BJ (cell line): ENCODE measurements at regions not wholly inside any gene's neighbourhood (a gene's known extent, or its start where the extent isn't known, plus 50 kb on each side); places are given as distances from the start of the nearest gene placed in this dataset.

Source experiments
- CTCF ChIA-PET: fragments of 350-600 bp; formaldehyde crosslinking; extraction: SDS; loops from one replicate; lab custom pipeline; 2021; ENCODE audit warnings: antibody characterized with exemption, inconsistent platforms; lab: Yijun Ruan, JAX
- POLR2A ChIA-PET: fragments of 300-600 bp; sonication (Branson Sonifier 250); formaldehyde crosslinking; extraction: SDS; loops from one replicate; lab custom pipeline; 2021; ENCODE audit warnings: antibody characterized with exemption; lab: Charles Lee
- DNase-seq: peaks from one replicate; pipeline ENCODE4 v3.0.0-alpha.2; 2011; ENCODE audit warnings: low read depth
- H3K27me3 ChIP-seq: 2 replicates; pipeline ENCODE4 v1.6.0; 2011; ENCODE audit warnings: low read length; ENCODE audit not compliant: control insufficient read depth, insufficient read depth
- H3K36me3 ChIP-seq: 2 replicates; pipeline ENCODE4 v1.5.1; 2011; ENCODE audit warnings: low read length; ENCODE audit not compliant: control insufficient read depth, insufficient read depth
- H3K4me3 ChIP-seq: 2 replicates; pipeline ENCODE4 v1.5.1; 2011; ENCODE audit warnings: low read depth, mild to moderate bottlenecking, control low read depth, low read length
- CTCF ChIP-seq: IDR thresholded peaks from 2 replicates; pipeline ENCODE4 v1.5.1; 2011; ENCODE audit warnings: low read depth, mild to moderate bottlenecking, control low read depth, inconsistent platforms, low read length, moderate library complexity; ENCODE audit not compliant: insufficient read depth

DNA sequence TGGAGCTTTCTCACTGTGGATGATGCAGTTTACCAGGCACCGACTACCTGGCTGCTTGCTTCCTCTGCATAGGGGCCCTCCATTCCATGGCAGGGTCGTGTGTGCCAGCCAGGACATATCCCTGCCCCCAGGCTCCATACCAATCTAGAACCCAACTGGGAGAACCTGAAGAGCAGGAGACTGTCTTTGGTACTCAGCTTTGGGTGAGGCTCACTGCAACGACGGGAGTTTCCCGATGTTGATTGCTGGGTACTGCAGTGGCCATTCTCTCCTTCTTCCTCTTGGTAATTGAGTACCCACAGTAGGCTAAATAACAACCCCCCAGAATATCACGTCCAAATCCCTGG is 133.3 kb upstream of the SERTAD2 start:
- no peak for DNase-seq
- ChIA-PET CTCF (no interaction called here), POLR2A (no interaction called here)
- Histone ChIP-seq H3K36me3 (no peaks in the 10 kb centered on the region), H3K4me3 (no peak overlapping the region), H3K27me3 (no peaks in the 10 kb centered on the region)
- no peak for TF ChIP-seq CTCF

DNA sequence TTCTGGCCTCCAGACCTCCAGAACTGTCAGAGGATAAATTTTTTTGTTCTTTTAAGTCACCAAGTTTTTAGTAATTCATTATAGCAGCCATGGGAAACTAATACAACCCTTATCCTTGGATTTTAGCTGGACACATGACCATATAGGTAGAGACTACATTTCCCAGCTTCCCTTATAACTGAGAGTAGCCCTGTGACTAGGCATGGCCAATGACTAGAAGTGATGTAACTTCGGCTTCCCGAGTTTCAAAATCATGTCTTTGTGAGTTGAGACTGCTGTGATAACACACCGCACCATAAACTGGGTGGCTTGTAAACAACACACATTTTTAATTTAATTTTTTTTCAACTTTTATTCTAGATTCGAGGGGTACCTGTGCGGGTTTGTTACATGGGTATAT is 134.0 kb upstream of the SERTAD2 start:
- Histone ChIP-seq H3K27me3 (no peaks in the 10 kb centered on the region), H3K36me3 (no peaks in the 10 kb centered on the region), H3K4me3 (no peak overlapping the region)
- no peak for DNase-seq
- no peak for TF ChIP-seq CTCF
- CTCF ChIA-PET, result no interaction called here
- POLR2A ChIA-PET, result interaction anchor here (0.6 kb wide), 1 partner anchor 77 kb away, joined by 9 read pairs; no protein-coding TSS in a partner anchor

GRCh38 chr2:64789466-64790320 is 136.0 kb upstream of the SERTAD2 start:
- Histone ChIP-seq H3K4me3 (no peak overlapping the region), H3K27me3 (no peaks in the 10 kb centered on the region), H3K36me3 (no peaks in the 10 kb centered on the region)
- no peak for DNase-seq
- no peak for TF ChIP-seq CTCF
- POLR2A ChIA-PET, result no interaction called here
- CTCF ChIA-PET, result interaction anchor here (0.6 kb wide), 1 partner anchor 110 kb away, joined by 4 read pairs; no protein-coding TSS in a partner anchor

DNA sequence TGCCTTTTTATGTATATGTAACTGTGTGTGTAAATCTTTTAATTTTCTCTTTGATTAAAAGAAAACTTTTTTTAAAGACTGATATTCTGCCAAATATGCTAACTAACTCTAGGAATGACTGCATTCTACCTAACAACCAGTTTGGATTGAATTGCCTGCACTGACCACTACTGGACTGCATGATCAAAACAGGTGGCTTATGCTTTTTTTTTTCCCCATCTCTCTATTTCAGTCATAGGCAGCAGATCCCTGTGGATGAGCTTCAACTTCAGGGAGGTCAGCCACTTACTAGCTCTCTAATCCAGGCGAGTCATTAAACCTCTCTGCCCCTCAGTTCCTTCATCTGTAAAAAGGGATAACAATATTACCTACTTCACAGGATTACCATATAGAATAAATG is 138.6 kb upstream of the SERTAD2 start:
- Histone ChIP-seq H3K27me3 (no peaks in the 10 kb centered on the region), H3K4me3 (no peak overlapping the region), H3K36me3 (no peaks in the 10 kb centered on the region)
- no peak for TF ChIP-seq CTCF
- CTCF ChIA-PET, result interaction anchor here (1.3 to 2.2 kb wide), 2 partner anchors 9 to 146 kb away, joined by 3 to 6 read pairs; no protein-coding TSS in a partner anchor
- POLR2A ChIA-PET, result no interaction called here
- DNase-seq, result no peak

GRCh38 chr2:64792995-64793639 is 139.4 kb upstream of the SERTAD2 start:
- ChIA-PET CTCF (interaction anchor here (1.2 to 2.2 kb wide), 2 partner anchors 10 to 42 kb away, joined by 3 to 6 read pairs; no protein-coding TSS in a partner anchor), POLR2A (interaction anchor here (0.8 kb wide), 1 partner anchor 139 kb away, joined by 3 read pairs; the partner anchor contains the start of gene SERTAD2)
- DNase-seq, result no peak
- Histone ChIP-seq H3K4me3 (no peak overlapping the region), H3K36me3 (no peaks in the 10 kb centered on the region), H3K27me3 (no peaks in the 10 kb centered on the region)
- no peak for TF ChIP-seq CTCF
